ENCODE measurements at regions not wholly inside any gene's neighbourhood (a gene's known extent, or its start where the extent isn't known, plus 50 kb on each side); places are given as distances from the start of the nearest gene placed in this dataset.

DNA sequence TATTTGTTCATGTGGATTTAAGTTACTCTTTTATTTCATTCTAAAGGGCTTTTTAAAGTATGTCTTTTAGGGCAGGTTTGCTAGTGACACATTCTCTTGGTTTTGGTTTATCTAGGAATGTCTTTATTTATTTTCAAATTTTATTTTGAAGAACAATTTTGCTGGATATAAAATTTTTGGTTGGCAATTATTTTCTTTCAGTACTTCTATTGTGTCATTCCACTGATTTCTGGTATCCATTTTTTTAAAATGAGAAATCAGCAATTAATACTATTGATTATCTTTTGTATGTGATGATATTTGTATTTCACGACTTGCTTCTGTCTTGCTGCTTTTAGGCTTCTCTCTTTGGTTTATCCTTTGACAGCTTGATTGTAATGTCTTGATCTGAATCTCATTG, 756.3 kb downstream of the INHBA start:
- ATAC-seq (no peak), DNase-seq (no peak)
- intact Hi-C loops (cut with DNase I): no loop called here
- Histone ChIP-seq H3K36me3 (no peaks in the 10 kb centered on the region), H3K4me1 (no peaks in the 10 kb centered on the region), H3K27me3 (no peaks in the 10 kb centered on the region), H3K9me3 (peaks cover 0 to 6% (median 2%) of the 10 kb centered on the region in 4 donors), H3K4me3 (no peak overlapping the region), H3K27ac (no peak overlapping the region)
- no peak for TF ChIP-seq POLR2A (IDR thresholded peaks at IDR 0.05)
- TF ChIP-seq, protein P1, sequence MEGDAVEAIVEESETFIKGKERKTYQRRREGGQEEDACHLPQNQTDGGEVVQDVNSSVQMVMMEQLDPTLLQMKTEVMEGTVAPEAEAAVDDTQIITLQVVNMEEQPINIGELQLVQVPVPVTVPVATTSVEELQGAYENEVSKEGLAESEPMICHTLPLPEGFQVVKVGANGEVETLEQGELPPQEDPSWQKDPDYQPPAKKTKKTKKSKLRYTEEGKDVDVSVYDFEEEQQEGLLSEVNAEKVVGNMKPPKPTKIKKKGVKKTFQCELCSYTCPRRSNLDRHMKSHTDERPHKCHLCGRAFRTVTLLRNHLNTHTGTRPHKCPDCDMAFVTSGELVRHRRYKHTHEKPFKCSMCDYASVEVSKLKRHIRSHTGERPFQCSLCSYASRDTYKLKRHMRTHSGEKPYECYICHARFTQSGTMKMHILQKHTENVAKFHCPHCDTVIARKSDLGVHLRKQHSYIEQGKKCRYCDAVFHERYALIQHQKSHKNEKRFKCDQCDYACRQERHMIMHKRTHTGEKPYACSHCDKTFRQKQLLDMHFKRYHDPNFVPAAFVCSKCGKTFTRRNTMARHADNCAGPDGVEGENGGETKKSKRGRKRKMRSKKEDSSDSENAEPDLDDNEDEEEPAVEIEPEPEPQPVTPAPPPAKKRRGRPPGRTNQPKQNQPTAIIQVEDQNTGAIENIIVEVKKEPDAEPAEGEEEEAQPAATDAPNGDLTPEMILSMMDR (IDR thresholded peaks at IDR 0.05): no peak
- WGBS (ENCODE audit: insufficient coverage, low coverage, low lambda C conversion rate, missing lambda C conversion rate): 92% methylated on average over 1 of the region's 1 CpG

DNA sequence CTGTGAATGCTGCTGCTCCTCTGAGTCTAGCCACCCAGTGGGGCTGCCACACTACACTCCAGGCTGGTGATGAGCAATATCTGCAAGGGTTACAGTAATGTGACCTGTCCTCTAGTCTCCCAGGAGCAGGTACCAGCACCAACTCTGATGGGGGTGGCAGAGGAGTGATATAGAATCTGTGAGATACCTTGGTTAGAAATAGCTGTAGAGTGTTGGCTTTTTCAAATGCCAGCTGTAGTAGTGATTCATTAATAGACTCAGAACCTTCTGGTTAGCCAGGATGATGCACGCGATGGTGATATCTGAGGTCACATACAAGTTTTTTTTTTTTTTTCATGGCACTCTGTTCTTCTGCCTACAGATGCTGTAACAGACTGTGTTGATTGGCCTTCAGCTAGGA, 757.1 kb downstream of the INHBA start:
- no peak overlapping the region for H3K4me3 ChIP-seq
- WGBS (ENCODE audit: insufficient coverage, low coverage, low lambda C conversion rate, missing lambda C conversion rate): 94% methylated on average over 2 of the region's 2 CpGs
- TF ChIP-seq, protein P1 (IDR thresholded peaks at IDR 0.05): no peak
- TF ChIP-seq POLR2A (IDR thresholded peaks at IDR 0.05): no peak
- peaks cover 0 to 6% (median 2%) of the 10 kb centered on the region in 4 donors for H3K9me3 ChIP-seq
- DNase-seq (no peak), ATAC-seq (no peak)
- intact Hi-C loops (cut with DNase I): no loop called here
- no peaks in the 10 kb centered on the region for H3K36me3 ChIP-seq
- H3K27me3 ChIP-seq: no peaks in the 10 kb centered on the region
- H3K4me1 ChIP-seq: no peaks in the 10 kb centered on the region
- H3K27ac ChIP-seq: no peak overlapping the region

DNA sequence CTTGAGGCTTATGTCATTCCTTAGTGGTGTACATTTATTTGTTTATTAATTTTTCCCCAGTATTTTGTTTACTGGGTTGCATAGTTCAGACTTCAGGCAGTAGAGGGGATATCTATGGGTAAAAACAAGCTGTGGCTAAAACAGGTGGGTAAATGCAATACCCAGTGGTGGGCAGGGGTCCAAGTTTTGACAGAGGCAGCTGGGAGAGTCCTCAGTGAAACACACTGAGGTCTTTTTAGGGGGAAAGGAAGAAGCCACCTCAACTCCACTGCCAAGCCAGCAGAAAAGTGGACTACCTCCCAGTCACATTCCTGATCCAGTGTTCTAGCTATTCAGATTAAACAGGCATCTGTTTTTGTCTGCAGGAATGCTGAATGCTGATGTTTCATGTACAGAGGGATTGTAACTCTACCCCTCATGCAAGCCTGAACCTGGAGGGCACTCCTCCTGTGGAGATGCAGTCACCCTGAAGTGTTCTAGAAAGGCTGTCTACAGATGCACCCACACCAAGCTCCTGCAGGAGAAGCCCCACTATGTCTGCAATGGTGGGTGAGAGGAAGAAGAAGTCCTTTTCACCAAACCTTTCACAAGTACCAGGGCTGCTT, 757.8 kb downstream of the INHBA start:
- intact Hi-C loops (cut with DNase I): no loop called here
- TF ChIP-seq, protein P1 (IDR thresholded peaks at IDR 0.05): no peak
- no peak for TF ChIP-seq POLR2A (IDR thresholded peaks at IDR 0.05)
- H3K36me3 ChIP-seq: no peaks in the 10 kb centered on the region
- no peak overlapping the region for H3K4me3 ChIP-seq
- no peaks in the 10 kb centered on the region for H3K27me3 ChIP-seq
- H3K27ac ChIP-seq: no peak overlapping the region
- no peak for ATAC-seq
- H3K9me3 ChIP-seq: peaks cover 0 to 6% (median 2%) of the 10 kb centered on the region in 4 donors
- H3K4me1 ChIP-seq: no peaks in the 10 kb centered on the region
- DNase-seq: no peak

DNA sequence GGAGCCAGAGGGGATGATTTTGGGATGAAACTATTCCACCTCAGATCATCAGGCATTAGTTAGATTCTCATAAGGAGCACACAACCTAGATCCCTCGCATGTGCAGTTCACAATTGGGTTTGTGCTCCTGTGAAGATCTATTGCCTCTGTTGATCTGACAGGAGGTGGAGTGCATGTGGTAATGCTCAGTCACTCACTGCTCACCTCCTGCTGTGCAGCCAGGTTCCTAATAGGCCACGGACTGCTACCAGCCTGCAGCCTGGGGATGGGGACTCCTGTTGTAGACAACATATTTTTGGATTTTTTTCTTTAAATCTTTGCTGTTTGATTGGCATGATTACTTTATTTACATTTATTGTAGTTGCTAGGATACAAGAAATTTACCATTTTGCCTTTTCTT, 765.0 kb downstream of the INHBA start:
- TF ChIP-seq, protein P1 (IDR thresholded peaks at IDR 0.05): no peak
- no peak for TF ChIP-seq POLR2A (IDR thresholded peaks at IDR 0.05)
- Histone ChIP-seq H3K27me3 (no peaks in the 10 kb centered on the region), H3K36me3 (no peaks in the 10 kb centered on the region), H3K4me1 (no peaks in the 10 kb centered on the region), H3K9me3 (no peaks in the 10 kb centered on the region), H3K4me3 (no peak overlapping the region), H3K27ac (no peak overlapping the region)
- intact Hi-C loops (cut with DNase I): no loop called here
- 60% methylated on average over 1 of the region's 2 CpGs for WGBS (ENCODE audit: insufficient coverage, low coverage, low lambda C conversion rate, missing lambda C conversion rate)
- DNase-seq: no peak
- no peak for ATAC-seq

DNA sequence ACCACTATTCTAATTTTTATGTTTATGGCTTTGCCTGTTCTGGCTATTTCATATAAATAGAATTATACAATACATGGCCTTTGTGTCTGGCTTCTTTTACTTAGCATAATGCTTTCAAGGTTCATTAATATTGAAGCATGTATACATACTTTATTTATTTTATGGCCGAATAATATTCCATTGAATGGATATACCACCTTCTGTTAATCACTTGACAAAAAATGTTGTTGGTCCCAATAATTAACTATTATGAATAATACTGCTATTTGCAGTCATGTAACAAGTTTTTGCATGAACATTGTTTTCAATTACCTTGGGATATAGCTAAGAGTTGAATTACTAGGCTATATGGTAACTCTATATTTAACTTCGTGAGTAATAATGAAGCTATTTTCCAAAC, 767.5 kb downstream of the INHBA start:
- Histone ChIP-seq H3K4me3 (no peak overlapping the region), H3K9me3 (no peaks in the 10 kb centered on the region), H3K4me1 (no peaks in the 10 kb centered on the region), H3K36me3 (no peaks in the 10 kb centered on the region), H3K27me3 (no peaks in the 10 kb centered on the region), H3K27ac (no peak overlapping the region)
- ATAC-seq (no peak), DNase-seq (no peak)
- no peak for TF ChIP-seq POLR2A (IDR thresholded peaks at IDR 0.05)
- TF ChIP-seq, protein P1 (IDR thresholded peaks at IDR 0.05): no peak
- 77% methylated on average over 2 of the region's 2 CpGs for WGBS (ENCODE audit: insufficient coverage, low coverage, low lambda C conversion rate, missing lambda C conversion rate)
- intact Hi-C loops (cut with DNase I): no loop called here

Measured in right lobe of liver (tissue), 6 donors.